ENCODE measurements at regions not wholly inside any gene's neighbourhood (a gene's known extent, or its start where the extent isn't known, plus 50 kb on each side); places are given as distances from the start of the nearest gene placed in this dataset.

DNA sequence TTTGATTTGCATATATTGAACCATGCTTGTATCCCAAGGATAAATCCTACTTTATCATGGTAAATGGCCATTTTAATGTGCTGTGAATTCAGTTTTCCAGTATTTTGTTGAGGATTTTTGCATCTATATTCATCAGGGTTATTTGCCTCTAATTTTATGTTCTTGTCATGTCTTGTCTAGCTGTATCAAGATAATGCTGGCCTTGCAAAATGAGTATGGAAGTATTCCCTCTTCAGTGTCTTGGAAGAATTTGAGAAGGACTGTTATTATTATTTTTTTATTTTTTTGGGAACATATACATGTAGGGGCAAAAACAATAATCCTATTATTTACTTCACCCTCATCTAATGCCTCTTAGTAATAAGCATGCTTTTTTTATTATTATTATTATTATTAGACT, 398.0 kb upstream of the KCNH7 start:
- H3K4me3 ChIP-seq (ENCODE audit: low read depth, low read length), result no peak overlapping the region
- no peak for DNase-seq (ENCODE audit: low read depth)
- TF ChIP-seq, protein P1, sequence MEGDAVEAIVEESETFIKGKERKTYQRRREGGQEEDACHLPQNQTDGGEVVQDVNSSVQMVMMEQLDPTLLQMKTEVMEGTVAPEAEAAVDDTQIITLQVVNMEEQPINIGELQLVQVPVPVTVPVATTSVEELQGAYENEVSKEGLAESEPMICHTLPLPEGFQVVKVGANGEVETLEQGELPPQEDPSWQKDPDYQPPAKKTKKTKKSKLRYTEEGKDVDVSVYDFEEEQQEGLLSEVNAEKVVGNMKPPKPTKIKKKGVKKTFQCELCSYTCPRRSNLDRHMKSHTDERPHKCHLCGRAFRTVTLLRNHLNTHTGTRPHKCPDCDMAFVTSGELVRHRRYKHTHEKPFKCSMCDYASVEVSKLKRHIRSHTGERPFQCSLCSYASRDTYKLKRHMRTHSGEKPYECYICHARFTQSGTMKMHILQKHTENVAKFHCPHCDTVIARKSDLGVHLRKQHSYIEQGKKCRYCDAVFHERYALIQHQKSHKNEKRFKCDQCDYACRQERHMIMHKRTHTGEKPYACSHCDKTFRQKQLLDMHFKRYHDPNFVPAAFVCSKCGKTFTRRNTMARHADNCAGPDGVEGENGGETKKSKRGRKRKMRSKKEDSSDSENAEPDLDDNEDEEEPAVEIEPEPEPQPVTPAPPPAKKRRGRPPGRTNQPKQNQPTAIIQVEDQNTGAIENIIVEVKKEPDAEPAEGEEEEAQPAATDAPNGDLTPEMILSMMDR (IDR thresholded peaks at IDR 0.05; ENCODE audit: control insufficient read depth, extremely low read depth, insufficient read depth), result no peak

DNA sequence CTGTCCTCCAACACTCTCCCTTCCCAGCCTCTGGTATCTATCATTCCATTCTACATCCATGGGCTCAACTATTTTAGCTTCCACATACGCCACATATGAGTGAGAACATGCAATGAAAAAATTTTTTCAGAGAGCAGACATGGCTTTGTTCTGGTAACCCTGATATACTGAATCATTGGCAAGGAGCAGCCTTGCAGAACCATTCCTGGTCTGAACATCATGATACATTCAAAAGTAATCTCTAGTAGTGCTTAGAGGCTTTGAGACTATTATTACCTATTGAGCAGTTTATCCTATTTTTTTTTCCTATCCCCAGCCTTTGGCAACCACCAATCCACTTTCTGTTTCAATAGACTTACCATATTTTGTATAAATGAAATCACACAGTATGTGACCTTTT, 393.1 kb upstream of the KCNH7 start:
- no peak overlapping the region for H3K4me3 ChIP-seq (ENCODE audit: low read depth, low read length)
- DNase-seq (ENCODE audit: low read depth), result no peak
- TF ChIP-seq, protein P1 (IDR thresholded peaks at IDR 0.05; ENCODE audit: control insufficient read depth, extremely low read depth, insufficient read depth), result no peak

DNA sequence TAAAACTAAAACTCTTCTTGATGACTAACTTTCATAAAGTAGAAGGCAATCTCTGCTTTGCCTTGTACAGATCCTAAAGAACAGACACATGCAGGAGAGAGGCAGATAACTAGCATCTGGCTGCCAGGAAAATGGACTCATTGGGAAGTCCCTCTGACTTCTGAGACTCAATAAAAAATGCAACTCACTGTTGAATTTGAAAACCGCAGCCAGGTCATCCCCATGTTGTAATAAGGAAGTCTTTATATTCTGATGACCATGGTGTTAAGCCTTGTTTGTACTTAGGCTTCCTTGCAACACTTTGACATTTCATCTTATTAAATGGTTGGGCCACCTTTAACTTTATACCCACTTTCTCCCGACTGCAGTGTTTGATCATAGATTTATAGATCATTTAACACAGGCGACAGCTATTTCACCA, 375.1 kb upstream of the KCNH7 start:
- no peak overlapping the region for H3K4me3 ChIP-seq (ENCODE audit: low read depth, low read length)
- TF ChIP-seq, protein P1 (IDR thresholded peaks at IDR 0.05; ENCODE audit: control insufficient read depth, extremely low read depth, insufficient read depth), result no peak
- no peak for DNase-seq (ENCODE audit: low read depth)

DNA sequence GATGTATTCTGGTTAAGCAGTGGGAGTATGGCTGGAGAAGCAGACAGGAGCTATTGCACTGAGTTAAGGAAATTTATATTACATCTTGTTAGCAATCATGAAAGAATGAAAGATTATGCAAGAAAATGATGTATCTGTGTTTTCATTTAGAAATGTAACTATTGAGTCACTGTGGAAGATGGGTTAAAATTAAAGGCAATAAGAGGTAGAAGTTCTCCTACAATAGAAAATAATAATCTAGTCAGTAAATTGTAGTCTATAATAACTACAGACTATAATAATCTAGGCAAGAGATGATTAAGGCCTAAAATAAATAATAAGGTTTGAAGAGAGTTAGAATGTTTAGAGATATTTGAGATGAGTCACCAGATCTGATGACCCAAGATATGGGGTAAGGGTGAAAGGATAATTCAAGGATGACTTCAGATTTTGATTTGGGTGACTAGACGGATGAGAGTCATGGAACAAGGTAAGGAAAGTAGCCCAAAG, 371.9 kb upstream of the KCNH7 start:
- no peak for DNase-seq (ENCODE audit: low read depth)
- no peak overlapping the region for H3K4me3 ChIP-seq (ENCODE audit: low read depth, low read length)
- TF ChIP-seq, protein P1 (IDR thresholded peaks at IDR 0.05; ENCODE audit: control insufficient read depth, extremely low read depth, insufficient read depth), result no peak

DNA sequence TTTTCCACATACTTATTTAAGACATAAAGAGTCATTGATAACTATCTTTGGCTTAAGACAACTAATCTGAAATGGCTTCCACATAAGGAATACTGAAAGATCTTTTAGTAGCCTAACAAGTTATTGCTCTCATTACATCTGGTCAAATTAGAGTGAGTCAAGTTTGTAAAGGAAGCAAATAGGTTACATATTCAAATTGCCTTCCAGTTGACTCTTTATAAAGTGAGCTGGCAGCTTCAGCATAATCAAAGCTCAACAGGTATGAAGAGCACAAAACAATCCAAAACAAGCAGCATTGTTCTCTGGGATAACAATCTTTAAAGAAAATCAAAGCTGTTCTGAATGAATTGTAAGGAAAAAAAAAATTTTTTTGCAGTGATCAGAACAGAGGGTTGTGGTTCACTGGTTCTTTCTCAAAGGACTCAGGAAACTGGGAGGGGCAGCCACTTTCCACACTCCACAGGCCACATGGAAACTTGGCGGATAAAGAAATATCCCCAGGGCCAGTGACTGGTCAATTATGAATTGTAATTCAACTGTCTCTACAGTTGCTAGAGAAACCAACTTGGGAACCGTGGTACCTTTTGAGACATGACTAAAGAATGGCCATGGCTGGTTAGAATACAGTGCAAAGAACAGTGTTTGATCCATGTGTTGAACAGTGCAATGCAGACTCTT, 369.3 kb upstream of the KCNH7 start:
- TF ChIP-seq, protein P1 (IDR thresholded peaks at IDR 0.05; ENCODE audit: control insufficient read depth, extremely low read depth, insufficient read depth), result no peak
- DNase-seq (ENCODE audit: low read depth), result no peak
- no peak overlapping the region for H3K4me3 ChIP-seq (ENCODE audit: low read depth, low read length)

DNA sequence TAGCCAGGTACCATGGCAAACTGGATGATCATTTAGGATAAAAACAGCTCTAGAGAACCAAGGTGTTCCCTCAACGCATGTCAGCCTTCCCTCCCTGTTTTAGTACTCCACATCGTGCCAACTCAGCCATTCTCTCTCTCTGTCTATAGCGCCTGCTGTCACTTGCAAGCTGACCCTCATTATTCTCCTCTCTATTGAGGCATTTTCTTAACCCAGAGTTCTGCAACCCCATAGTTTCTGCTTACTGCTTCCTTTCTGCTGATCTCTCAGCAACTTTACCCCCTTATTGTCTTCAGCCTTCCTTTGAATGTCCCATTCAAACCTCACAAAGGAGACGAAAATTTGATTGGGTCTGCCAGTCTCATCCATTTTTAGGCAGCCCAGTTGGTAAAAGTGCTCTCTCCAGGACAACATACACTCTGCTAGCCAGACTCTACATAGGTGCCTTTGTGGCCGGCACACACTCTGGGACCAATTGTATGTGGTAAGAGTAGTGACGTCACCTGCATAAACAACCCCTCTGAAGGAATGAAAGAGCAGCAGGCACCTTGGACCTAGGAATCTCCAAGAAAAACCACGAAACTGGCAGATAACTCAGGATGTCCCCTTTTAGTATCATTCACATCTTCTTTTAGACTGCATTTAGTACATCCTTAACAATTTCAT, 367.2 kb upstream of the KCNH7 start:
- TF ChIP-seq, protein P1 (IDR thresholded peaks at IDR 0.05; ENCODE audit: control insufficient read depth, extremely low read depth, insufficient read depth), result no peak
- DNase-seq (ENCODE audit: low read depth), result no peak
- no peak overlapping the region for H3K4me3 ChIP-seq (ENCODE audit: low read depth, low read length)
